GM23248 (cell line): ENCODE measurements at regions not wholly inside any gene's neighbourhood (a gene's known extent, or its start where the extent isn't known, plus 50 kb on each side); places are given as distances from the start of the nearest gene placed in this dataset.

Source experiments
- EZH2 ChIP-seq: fragments of 200-600 bp; sonication (generic); IDR thresholded peaks from 2 replicates; pipeline ENCODE4 v1.6.1; 2018; ENCODE audit warnings: antibody characterized with exemption, mild to moderate bottlenecking; ENCODE audit not compliant: insufficient read depth, poor library complexity, severe bottlenecking
- EZH2phosphoT487 ChIP-seq: fragments of 200-600 bp; sonication (generic); IDR thresholded peaks from 2 replicates; pipeline ENCODE4 v1.6.1; 2018; ENCODE audit warnings: antibody characterized with exemption, moderate library complexity, mild to moderate bottlenecking, low read depth; ENCODE audit not compliant: insufficient read depth

DNA sequence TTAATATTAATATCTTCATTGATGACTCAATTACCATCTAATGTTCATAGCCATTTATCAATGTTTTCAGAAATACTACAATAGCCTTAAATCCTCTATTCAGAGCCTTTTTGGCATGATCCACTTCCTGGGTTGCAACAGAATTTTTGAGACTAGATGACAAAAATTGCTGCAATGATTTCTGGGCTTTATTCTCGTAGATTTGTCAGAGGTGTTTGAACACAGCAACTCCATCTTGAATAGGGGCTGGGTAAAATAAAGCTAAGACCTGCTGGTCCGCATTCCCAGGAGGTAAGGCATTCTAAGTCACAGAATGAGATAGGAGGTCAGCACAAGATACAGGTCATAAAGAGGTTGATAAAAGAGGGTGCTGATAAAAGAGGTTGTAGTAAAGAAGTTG lies 165.8 kb upstream of the CNOT2 start:
- TF ChIP-seq EZH2phosphoT487: no peak
- no peak for TF ChIP-seq EZH2
